LNCaP clone FGC (cell line): ENCODE measurements at regions not wholly inside any gene's neighbourhood (a gene's known extent, or its start where the extent isn't known, plus 50 kb on each side); places are given as distances from the start of the nearest gene placed in this dataset.

Experiments
- DNase-seq: peaks from one replicate; pipeline ENCODE4 v3.0.0-alpha.2; 2011; ENCODE audit warnings: low read depth
- H3K4me3 ChIP-seq: 2 replicates; pipeline ENCODE4 v1.5.1; 2011; ENCODE audit warnings: mild to moderate bottlenecking, low read depth, low read length, control low read depth
- TF ChIP-seq, protein P1 (sequence below): IDR thresholded peaks from 2 replicates; pipeline ENCODE4 v1.5.1; 2012; ENCODE audit warnings: mild to moderate bottlenecking; ENCODE audit not compliant: control insufficient read depth, insufficient read depth; ENCODE audit errors: extremely low read depth

DNA sequence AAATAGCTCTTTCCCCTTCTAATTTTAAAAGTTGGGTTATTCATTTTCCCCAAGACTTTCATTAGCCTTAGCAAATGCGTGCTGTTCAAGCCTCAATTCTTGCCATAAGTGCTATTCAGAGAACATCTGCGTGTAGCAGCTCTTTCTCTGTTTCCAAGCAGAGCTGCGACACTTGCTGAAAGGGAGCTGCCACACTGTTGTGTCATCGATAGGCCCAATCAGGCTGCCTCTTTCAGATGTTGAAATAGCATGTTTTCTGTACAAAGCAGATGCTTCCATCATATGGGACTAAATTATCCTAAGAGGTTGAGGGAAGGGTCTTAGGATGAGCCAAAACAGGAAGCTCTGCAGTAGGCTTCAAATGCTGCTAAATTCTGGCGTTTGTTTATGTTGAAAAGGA is 220.9 kb upstream of the CDC14C start:
- TF ChIP-seq, protein P1, sequence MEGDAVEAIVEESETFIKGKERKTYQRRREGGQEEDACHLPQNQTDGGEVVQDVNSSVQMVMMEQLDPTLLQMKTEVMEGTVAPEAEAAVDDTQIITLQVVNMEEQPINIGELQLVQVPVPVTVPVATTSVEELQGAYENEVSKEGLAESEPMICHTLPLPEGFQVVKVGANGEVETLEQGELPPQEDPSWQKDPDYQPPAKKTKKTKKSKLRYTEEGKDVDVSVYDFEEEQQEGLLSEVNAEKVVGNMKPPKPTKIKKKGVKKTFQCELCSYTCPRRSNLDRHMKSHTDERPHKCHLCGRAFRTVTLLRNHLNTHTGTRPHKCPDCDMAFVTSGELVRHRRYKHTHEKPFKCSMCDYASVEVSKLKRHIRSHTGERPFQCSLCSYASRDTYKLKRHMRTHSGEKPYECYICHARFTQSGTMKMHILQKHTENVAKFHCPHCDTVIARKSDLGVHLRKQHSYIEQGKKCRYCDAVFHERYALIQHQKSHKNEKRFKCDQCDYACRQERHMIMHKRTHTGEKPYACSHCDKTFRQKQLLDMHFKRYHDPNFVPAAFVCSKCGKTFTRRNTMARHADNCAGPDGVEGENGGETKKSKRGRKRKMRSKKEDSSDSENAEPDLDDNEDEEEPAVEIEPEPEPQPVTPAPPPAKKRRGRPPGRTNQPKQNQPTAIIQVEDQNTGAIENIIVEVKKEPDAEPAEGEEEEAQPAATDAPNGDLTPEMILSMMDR = no peak
- DNase-seq = no peak
- H3K4me3 ChIP-seq = no peak overlapping the region

DNA sequence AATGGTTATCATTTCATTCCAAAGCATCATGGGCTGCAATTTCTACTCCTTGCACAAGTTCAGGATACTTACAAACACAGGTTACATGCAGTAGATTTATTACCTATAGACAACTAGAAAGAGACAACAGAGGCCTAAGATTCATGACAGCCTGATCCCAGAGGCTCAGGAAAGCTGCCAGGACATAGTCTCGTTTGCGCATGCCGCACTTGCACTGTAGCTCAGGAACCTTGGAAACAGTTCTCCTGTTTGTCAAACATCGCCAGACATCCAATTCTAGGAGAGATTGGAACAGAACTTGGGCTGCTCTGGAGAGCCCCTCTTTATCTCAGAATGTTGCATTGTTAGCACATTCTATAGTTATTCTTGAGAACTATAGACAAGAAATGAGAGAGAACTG is 216.2 kb upstream of the CDC14C start:
- DNase-seq = no peak
- H3K4me3 ChIP-seq = no peak overlapping the region
- TF ChIP-seq, protein P1 = no peak

DNA sequence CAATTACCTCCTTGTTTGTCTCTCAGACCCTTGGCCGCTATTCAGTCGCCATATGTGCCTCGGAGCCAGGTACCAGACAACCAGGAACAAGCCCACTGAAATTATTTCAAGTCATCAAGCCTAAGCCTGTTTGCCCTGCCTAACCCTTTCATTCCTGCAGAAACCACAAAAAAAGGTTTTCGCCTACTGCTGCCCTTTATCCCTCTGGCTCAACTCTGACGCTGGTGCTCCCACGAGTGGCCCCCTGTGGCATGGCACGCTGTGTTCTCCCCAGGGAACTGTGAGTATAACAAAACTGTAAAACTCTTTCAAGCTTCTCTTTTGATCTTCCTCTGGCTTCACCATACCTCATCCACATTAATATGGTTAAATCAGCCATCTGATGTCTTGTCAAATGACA is 215.7 kb upstream of the CDC14C start:
- no peak for DNase-seq
- H3K4me3 ChIP-seq = no peak overlapping the region
- TF ChIP-seq, protein P1 = no peak

DNA sequence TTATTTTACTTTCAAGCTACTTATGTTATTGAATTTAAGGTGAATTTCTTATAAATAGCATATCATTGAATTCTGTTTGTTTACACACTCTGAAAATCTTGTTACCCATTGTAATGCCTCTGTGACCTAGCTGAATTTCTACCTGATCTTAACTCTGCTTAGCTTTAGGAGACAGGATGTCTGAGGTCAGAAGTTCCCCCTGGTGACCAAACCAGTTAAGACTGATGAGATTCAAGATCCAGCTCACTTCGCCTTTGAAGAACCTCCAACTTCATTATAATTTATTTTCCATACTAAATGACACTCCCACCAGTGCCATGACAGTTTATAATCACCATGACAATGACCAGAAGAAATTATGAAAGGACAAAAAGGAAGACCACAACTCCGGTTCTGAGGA is 213.4 kb upstream of the CDC14C start:
- DNase-seq = no peak
- TF ChIP-seq, protein P1 = no peak
- no peak overlapping the region for H3K4me3 ChIP-seq

DNA sequence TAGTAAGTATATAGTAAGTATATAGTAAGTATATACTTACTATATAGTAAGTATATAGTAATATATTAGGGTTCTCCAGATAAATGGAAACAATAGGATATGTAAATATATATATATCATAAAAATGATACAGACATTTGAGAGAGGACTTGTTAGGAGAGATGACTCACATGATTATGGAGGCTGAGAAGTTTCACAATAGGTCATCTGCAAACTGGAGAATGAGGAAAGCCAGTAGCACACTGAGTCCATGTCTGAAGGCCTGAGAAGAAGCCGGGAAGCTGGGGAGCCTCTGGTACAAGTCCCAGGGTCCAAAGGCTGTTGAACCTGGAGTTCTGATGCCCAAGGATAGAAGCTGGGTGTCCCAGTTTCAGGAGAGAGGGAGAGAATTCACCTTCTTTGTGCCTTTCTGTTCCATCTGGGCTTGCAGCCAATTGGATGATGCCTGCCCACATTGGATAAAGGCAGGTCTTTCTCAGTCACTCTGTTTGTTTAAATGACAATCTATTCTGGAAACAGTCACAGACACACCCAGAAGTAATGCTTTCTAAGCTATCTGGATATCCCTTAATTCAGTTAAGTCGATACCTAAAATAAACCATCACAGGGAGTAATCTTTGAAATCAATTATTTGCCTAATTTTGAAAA is 205.5 kb upstream of the CDC14C start:
- no peak for DNase-seq
- TF ChIP-seq, protein P1 = no peak
- H3K4me3 ChIP-seq = no peak overlapping the region

DNA sequence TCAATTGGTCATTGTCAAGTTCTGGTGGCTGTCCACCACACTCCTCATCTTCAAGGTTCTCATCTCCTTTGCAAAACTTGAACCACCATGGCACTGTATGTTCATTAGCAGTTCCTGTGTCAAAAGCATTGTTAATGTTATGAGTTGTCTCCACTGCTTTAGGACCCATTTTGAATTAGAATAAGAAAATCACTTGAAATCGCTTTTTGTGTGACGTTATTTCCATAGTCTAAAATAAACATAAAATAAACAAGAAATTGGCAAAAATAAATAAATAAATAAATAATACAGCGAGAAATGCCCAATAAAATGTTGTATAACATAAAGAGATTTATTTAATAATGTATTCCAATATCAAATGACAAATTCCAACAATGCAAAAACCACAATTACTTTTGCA is 195.5 kb upstream of the CDC14C start:
- H3K4me3 ChIP-seq = no peak overlapping the region
- DNase-seq = no peak
- TF ChIP-seq, protein P1 = no peak
